ENCODE measurements at regions not wholly inside any gene's neighbourhood (a gene's known extent, or its start where the extent isn't known, plus 50 kb on each side); places are given as distances from the start of the nearest gene placed in this dataset.

- H3K27ac ChIP-seq (ENCODE audit: low read length in 2 of 2): no peak overlapping the region
- H2AFZ ChIP-seq (ENCODE audit: insufficient read depth, low read depth, low read length, poor library complexity, severe bottlenecking): no peak overlapping the region
- whole genome bisulfite sequencing (ENCODE audit: insufficient coverage): 71% methylated on average over 2 of the region's 3 CpGs
- ChIA-PET CTCF (no interaction called here), POLR2A (no interaction called here)
- TF ChIP-seq, protein P1, sequence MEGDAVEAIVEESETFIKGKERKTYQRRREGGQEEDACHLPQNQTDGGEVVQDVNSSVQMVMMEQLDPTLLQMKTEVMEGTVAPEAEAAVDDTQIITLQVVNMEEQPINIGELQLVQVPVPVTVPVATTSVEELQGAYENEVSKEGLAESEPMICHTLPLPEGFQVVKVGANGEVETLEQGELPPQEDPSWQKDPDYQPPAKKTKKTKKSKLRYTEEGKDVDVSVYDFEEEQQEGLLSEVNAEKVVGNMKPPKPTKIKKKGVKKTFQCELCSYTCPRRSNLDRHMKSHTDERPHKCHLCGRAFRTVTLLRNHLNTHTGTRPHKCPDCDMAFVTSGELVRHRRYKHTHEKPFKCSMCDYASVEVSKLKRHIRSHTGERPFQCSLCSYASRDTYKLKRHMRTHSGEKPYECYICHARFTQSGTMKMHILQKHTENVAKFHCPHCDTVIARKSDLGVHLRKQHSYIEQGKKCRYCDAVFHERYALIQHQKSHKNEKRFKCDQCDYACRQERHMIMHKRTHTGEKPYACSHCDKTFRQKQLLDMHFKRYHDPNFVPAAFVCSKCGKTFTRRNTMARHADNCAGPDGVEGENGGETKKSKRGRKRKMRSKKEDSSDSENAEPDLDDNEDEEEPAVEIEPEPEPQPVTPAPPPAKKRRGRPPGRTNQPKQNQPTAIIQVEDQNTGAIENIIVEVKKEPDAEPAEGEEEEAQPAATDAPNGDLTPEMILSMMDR (IDR thresholded peaks at IDR 0.05): no peak
- TF ChIP-seq EZH2 (IDR thresholded peaks at IDR 0.05; ENCODE audit: borderline replicate concordance, insufficient read depth, low read depth, low read length, poor library complexity, severe bottlenecking): no peak
- no peaks in the 10 kb centered on the region for H3K4me1 ChIP-seq (ENCODE audit: control insufficient read depth in 2 of 2, insufficient read depth in 2 of 2, low read length in 2 of 2)
- Mint-ChIP-seq H3K4me3 (no peak overlapping the region), H3K4me1 (no peaks in the 10 kb centered on the region), H3K9me3 (ENCODE audit: insufficient read depth) (no peaks in the 10 kb centered on the region), H3K27ac (no peak overlapping the region), H3K27me3 (peaks cover 47% of the 10 kb centered on the region)
- no peak overlapping the region for H3K4me2 ChIP-seq (replicated peaks; ENCODE audit: low read depth, low read length, poor library complexity, severe bottlenecking)
- no peaks in the 10 kb centered on the region for H3K36me3 ChIP-seq (replicated peaks in 1 of 2; ENCODE audit: control extremely low read depth in 1 of 2, control insufficient read depth in 1 of 2, extremely low read depth in 1 of 2, insufficient read depth in 2 of 2, low read length in 1 of 2)
- peaks cover 0 to 3% (median 2%) of the 10 kb centered on the region in 3 donors for H3K9me3 ChIP-seq (ENCODE audit: control extremely low read depth in 1 of 3, control insufficient read depth in 2 of 3, insufficient read depth in 1 of 3, low read length in 2 of 3)
- ATAC-seq (ENCODE audit: low read depth) (no peak), DNase-seq (no peak)
- intact Hi-C loops (cut with micrococcal nuclease): no loop called here
- H4K20me1 ChIP-seq (ENCODE audit: control insufficient read depth, insufficient read depth, low read length, poor library complexity, severe bottlenecking): no peaks in the 10 kb centered on the region
- peaks cover 0 to 12% (median 7%) of the 10 kb centered on the region in 4 experiments for H3K27me3 ChIP-seq (replicated peaks in 1 of 4; ENCODE audit: control extremely low read depth in 1 of 4, control insufficient read depth in 3 of 4, insufficient read depth in 4 of 4, low read length in 3 of 4)
- H3K79me2 ChIP-seq (ENCODE audit: control insufficient read depth, insufficient read depth, low read length): no peaks in the 10 kb centered on the region
- no peak overlapping the region for H3K9ac ChIP-seq (ENCODE audit: low read length)
- no peak overlapping the region for H3K4me3 ChIP-seq (ENCODE audit: control extremely low read depth in 1 of 5, extremely low read depth in 1 of 5, insufficient read depth in 1 of 5, low read depth in 2 of 5, low read length in 4 of 5)
Observed at GRCh38 chr2:217331523-217332416, 471.9 kb upstream of the TNP1 start.

GRCh38 chr2:217330647-217331046 is 470.8 kb upstream of the TNP1 start:
- peaks cover 0 to 2% (median 0%) of the 10 kb centered on the region in 3 donors for H3K9me3 ChIP-seq (ENCODE audit: control extremely low read depth in 1 of 3, control insufficient read depth in 2 of 3, insufficient read depth in 1 of 3, low read length in 2 of 3)
- H3K27me3 ChIP-seq (replicated peaks in 1 of 4; ENCODE audit: control extremely low read depth in 1 of 4, control insufficient read depth in 3 of 4, insufficient read depth in 4 of 4, low read length in 3 of 4): peaks cover 0 to 14% (median 10%) of the 10 kb centered on the region in 4 experiments
- H3K4me3 ChIP-seq (ENCODE audit: control extremely low read depth in 1 of 5, extremely low read depth in 1 of 5, insufficient read depth in 1 of 5, low read depth in 2 of 5, low read length in 4 of 5): no peak overlapping the region
- H3K9ac ChIP-seq (ENCODE audit: low read length): no peak overlapping the region
- no peak overlapping the region for H3K27ac Mint-ChIP-seq
- ChIA-PET POLR2A (no interaction called here), CTCF (no interaction called here)
- TF ChIP-seq EZH2 (IDR thresholded peaks at IDR 0.05; ENCODE audit: borderline replicate concordance, insufficient read depth, low read depth, low read length, poor library complexity, severe bottlenecking): no peak
- TF ChIP-seq, protein P1 (IDR thresholded peaks at IDR 0.05): no peak
- no peak overlapping the region for H2AFZ ChIP-seq (ENCODE audit: insufficient read depth, low read depth, low read length, poor library complexity, severe bottlenecking)
- ATAC-seq (ENCODE audit: low read depth) (no peak), DNase-seq (no peak)
- H3K4me3 Mint-ChIP-seq: no peak overlapping the region
- H3K36me3 ChIP-seq (replicated peaks in 1 of 2; ENCODE audit: control extremely low read depth in 1 of 2, control insufficient read depth in 1 of 2, extremely low read depth in 1 of 2, insufficient read depth in 2 of 2, low read length in 1 of 2): no peaks in the 10 kb centered on the region
- no peak overlapping the region for H3K27ac ChIP-seq (ENCODE audit: low read length in 2 of 2)
- intact Hi-C loops (cut with micrococcal nuclease): no loop called here
- no peaks in the 10 kb centered on the region for H4K20me1 ChIP-seq (ENCODE audit: control insufficient read depth, insufficient read depth, low read length, poor library complexity, severe bottlenecking)
- H3K4me2 ChIP-seq (replicated peaks; ENCODE audit: low read depth, low read length, poor library complexity, severe bottlenecking): no peak overlapping the region
- no peaks in the 10 kb centered on the region for H3K4me1 Mint-ChIP-seq
- no peaks in the 10 kb centered on the region for H3K4me1 ChIP-seq (ENCODE audit: control insufficient read depth in 2 of 2, insufficient read depth in 2 of 2, low read length in 2 of 2)
- no peaks in the 10 kb centered on the region for H3K79me2 ChIP-seq (ENCODE audit: control insufficient read depth, insufficient read depth, low read length)
- peaks cover 49% of the 10 kb centered on the region for H3K27me3 Mint-ChIP-seq
- no peaks in the 10 kb centered on the region for H3K9me3 Mint-ChIP-seq (ENCODE audit: insufficient read depth)
- WGBS (ENCODE audit: insufficient coverage): 100% methylated on average over 3 of the region's 9 CpGs
